ENCODE measurements at regions not wholly inside any gene's neighbourhood (a gene's known extent, or its start where the extent isn't known, plus 50 kb on each side); places are given as distances from the start of the nearest gene placed in this dataset.

GRCh38 chr5:60219921-60220320 is 326.4 kb upstream of the PDE4D start:
- no CpG with 5 or more reads among the region's 1 CpG for WGBS (ENCODE audit: extremely low coverage, insufficient read length, low lambda C conversion rate)
- Histone ChIP-seq H3T11ph (ENCODE audit: low read length) (no peak overlapping the region), H3K23me2 (ENCODE audit: insufficient read length, low read depth, low read length, poor library complexity, severe bottlenecking) (no peaks in the 10 kb centered on the region), H2BK15ac (ENCODE audit: low read depth, low read length) (no peak overlapping the region), H2BK12ac (ENCODE audit: insufficient read length, low read depth, low read length) (no peak overlapping the region), H2AK5ac (ENCODE audit: insufficient read length, low read length) (no peak overlapping the region), H3K23ac (ENCODE audit: insufficient read length, low read depth, low read length) (no peak overlapping the region), H2AFZ (ENCODE audit: low read length) (no peak overlapping the region), H3K27me3 (ENCODE audit: insufficient read depth, low read length) (no peaks in the 10 kb centered on the region), H4K5ac (ENCODE audit: insufficient read length, low read depth, low read length) (no peak overlapping the region), H3K14ac (ENCODE audit: insufficient read depth, low read length) (no peak overlapping the region), H3K9ac (ENCODE audit: extremely low read depth, insufficient read length, low read length) (no peak overlapping the region), H4K8ac (replicated peaks; ENCODE audit: insufficient read length, low read depth, low read length) (no peak overlapping the region), H3K4ac (ENCODE audit: low read depth, low read length) (no peak overlapping the region), H3K27ac (ENCODE audit: insufficient read length, low read depth, low read length) (no peak overlapping the region), H3K9me3 (ENCODE audit: control insufficient read depth, low read depth, low read length) (no peaks in the 10 kb centered on the region), H3K79me2 (ENCODE audit: insufficient read depth, low read length) (no peaks in the 10 kb centered on the region), H3K56ac (ENCODE audit: insufficient read length, low read depth, low read length) (no peak overlapping the region), H3K79me1 (ENCODE audit: insufficient read depth, low read depth, low read length, poor library complexity, severe bottlenecking) (no peaks in the 10 kb centered on the region), H3K18ac (ENCODE audit: insufficient read length, low read depth, low read length) (no peak overlapping the region), H3K4me1 (ENCODE audit: insufficient read depth, low read length) (no peaks in the 10 kb centered on the region), H4K20me1 (ENCODE audit: control insufficient read depth, insufficient read depth, insufficient read length) (no peaks in the 10 kb centered on the region), H2BK120ac (ENCODE audit: low read depth, low read length, poor library complexity, severe bottlenecking) (no peak overlapping the region), H4K91ac (ENCODE audit: insufficient read length, low read depth, low read length) (no peak overlapping the region), H3K4me2 (ENCODE audit: insufficient read depth, insufficient read length, low read length) (no peak overlapping the region), H2BK5ac (ENCODE audit: insufficient read length, low read length) (no peak overlapping the region), H2BK20ac (ENCODE audit: low read depth, low read length, poor library complexity, severe bottlenecking) (no peak overlapping the region)
- H3K4me1 Mint-ChIP-seq: no peaks in the 10 kb centered on the region
- H3K9me3 Mint-ChIP-seq: no peaks in the 10 kb centered on the region
- H3K27ac Mint-ChIP-seq: no peak overlapping the region
- H3K4me3 Mint-ChIP-seq: no peak overlapping the region
- TF ChIP-seq CTCF (conservative IDR thresholded peaks at IDR 0.05): no peak
- H3K36me3 Mint-ChIP-seq (ENCODE audit: insufficient read depth in 1 of 3, low read depth in 3 of 3): no peaks in the 10 kb centered on the region
- no peak for DNase-seq
- no peaks in the 10 kb centered on the region for H3K27me3 Mint-ChIP-seq (ENCODE audit: low read depth)

Data from H9 (cell line).